Stimulated activated naive CD8-positive, alpha-beta T cell treated with anti-CD3 and anti-CD28 coated beads, Interleukin-15, Interleukin-2, amounts not matched to agents 100 U/mL and 50 U/mL, for 24 hours (primary cell): ENCODE measurements at regions not wholly inside any gene's neighbourhood (a gene's known extent, or its start where the extent isn't known, plus 50 kb on each side); places are given as distances from the start of the nearest gene placed in this dataset.
"Not testable (repeated sequence)": the region's sequence is repeated elsewhere in the genome, so short reads cannot be mapped to it uniquely, and the experiment has no call there.

ENCODE experiments used
- ATAC-seq: fragments of 150-1000 bp; cut with Tn5 transposase; one replicate; pipeline ENCODE4 v1.10.0; 2021
- DNase-seq: peaks from one replicate; pipeline ENCODE4 v3.0.0; 2021

GRCh38 chr15:79606831-79607355 lies 174.8 kb downstream of the MINAR1 start:
- DNase-seq = no peak
- ATAC-seq = no peak

- DNase-seq = no peak
Measured at GRCh38 chr15:79608066-79608864, 176.1 kb downstream of the MINAR1 start.

GRCh38 chr15:79609506-79609905 lies 177.4 kb downstream of the MINAR1 start:
- DNase-seq = no peak
- no peak for ATAC-seq

More at GRCh38 chr15:79608066-79608864, 176.1 kb downstream of the MINAR1 start:
- no peak for ATAC-seq

GRCh38 chr15:79610021-79610420 lies 177.9 kb downstream of the MINAR1 start:
- no peak for DNase-seq

DNA sequence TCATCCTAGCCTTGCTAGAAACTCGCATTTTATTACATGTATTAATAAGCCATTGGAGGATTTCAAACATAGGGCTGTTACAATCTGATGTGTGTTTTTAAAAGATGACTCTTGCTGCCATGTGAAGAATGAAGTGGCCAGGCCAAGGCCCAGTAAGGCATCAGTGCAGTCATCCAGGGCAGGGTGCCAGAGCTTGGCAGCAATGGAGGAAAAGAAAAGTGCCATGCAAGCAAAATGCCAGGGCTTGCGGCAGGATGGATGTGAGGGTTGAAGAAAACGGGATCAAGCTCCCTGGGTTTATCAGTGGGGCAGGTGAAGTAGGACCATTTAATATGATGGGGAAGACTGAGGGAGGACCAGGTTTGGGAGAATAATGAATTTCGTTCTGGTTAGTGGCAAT lies 183.6 kb downstream of the MINAR1 start:
- no peak for ATAC-seq
- DNase-seq = no peak

More at GRCh38 chr15:79610021-79610420, 177.9 kb downstream of the MINAR1 start:
- ATAC-seq = no peak

- no peak for ATAC-seq
- DNase-seq = no peak
Measured at GRCh38 chr15:79617071-79617470, 184.9 kb downstream of the MINAR1 start.

DNA sequence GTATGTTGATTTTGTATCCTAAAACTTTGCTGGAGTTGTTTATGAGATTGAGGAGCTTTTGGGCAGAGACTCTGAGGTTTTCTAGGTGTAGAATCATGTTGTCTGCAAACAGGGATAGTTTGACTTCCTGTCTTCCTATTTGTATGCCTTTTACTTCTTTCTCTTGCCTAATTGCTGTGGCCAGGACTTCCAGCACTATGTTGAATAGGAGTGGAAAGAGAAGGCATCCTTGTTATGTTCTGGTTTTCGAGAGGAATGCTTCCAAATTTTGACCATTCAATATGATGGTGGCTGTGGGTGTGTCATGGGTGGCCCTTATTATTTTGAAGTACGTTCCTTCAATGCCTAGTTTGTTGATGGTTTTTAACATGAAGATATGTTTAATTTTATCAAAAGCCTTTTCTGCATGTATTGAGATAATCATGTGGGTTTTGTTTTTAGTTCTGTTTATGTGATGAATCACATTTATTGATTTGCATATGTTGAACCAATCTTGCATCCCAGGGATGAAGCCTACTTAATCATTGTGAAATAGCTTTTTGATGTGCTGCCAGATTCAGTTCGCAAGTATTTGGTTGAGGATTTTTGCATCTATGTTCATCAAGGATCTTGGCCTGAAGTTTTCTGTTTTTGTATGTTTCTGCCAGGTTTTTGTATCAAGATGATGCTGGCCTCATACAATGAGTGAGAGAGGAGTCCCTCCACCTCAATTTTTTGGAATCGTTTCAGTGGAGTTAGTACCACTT lies 188.1 kb downstream of the MINAR1 start:
- DNase-seq = no peak
- no peak for ATAC-seq

- ATAC-seq, DNase-seq: not testable (repeated sequence)
Measured at GRCh38 chr15:79621805-79622204, 189.7 kb downstream of the MINAR1 start.

DNA sequence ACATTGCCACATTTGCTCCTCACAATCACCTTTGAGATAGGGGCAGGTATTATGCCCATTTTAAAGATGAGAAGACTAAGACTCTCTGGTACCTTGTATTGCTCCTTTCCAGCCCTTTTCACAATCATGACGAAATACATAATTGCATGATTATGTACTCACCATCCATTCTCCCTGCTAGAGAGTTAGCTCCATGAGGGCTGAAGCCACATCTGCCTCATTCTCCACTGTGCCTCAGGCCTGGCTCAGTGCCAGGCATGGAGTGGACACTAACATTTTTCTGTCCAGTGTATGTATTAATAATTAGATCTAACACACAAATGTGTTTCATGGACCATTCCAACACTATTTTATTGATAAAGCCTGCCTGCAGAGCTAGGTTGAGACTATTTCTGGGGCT lies 191.4 kb downstream of the MINAR1 start:
- DNase-seq = no peak
- no peak for ATAC-seq

DNA sequence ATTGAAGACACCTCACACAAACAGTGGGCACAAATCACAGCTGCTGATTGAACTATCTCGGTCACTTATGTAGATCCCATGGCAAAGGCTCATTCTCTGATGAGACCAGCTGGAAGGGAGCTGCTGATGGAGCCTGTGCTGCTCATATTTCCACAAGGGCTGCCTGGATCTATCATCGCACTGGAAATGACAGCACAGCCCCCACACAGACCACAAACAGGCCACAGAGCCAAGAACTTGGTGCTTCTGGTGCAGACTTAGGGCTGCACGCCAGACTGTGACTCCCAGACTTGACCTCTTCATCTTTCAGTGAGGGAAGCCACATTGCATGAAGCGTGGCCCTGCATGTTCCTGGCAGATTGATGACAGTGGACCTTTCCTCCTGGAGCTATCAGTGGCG lies 197.6 kb downstream of the MINAR1 start:
- DNase-seq (no peak), ATAC-seq (no peak)

- DNase-seq = no peak
- no peak for ATAC-seq
Measured at GRCh38 chr15:79632457-79632856, 200.3 kb downstream of the MINAR1 start.

DNA sequence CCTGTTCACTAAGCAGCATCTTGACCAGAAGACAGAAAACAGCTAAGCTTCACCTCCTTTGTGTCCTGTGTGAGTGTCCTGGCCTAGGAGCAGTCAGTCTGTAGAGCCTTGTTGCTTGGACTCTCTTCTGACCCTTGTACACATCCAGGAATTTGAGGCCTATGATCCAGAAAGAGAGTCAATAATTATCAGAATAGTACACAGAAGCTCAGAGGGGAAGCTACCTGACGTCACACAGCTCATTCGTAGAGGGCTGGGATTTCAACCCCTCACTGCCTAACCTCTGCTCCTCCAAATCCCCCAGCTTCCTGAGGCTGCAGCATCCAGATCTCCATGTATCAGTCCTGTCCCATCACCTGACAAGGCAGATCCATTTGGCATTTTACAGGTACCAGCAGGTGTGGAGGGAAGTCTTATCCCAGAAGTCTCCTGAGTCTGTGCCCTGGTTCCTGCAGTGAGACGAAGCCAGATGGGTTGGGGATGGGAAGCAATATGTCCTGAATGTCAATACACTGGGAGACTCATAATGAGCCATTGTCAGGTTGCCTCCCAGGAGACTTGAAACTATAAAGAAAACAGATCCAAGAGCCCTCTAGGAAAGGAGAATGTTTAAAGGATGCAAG lies 203.1 kb downstream of the MINAR1 start:
- no peak for DNase-seq
- no peak for ATAC-seq

DNA sequence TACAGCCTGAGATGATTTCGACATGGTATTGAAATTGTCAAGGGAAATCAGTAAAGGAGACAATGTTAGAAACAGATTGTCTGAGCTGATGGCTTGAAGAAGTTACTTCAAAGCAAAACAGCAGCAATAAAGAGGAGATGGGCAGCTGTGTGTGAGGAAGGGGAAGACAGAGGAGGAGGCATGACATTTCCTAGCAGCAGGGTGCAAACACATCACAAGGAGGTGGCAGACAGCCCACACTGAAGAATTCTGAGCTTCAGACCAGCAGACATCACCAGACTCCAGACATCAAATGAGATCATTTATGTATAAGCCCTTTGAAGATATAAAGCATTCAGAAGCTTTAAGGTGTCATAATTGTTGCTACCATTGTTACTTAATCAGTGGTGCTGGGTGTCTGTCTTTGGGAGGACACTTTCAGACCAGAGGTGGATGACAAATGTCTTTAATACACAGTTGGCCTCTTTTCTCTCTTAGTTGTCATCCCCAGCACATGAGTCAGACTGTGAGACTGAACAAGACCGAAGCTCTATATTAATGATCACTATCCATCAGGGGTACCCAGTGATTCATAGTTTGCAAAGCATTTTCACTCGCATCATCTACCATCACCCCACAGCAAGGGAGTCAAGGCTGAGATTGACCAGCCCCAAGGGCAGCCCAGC lies 203.9 kb downstream of the MINAR1 start:
- DNase-seq = no peak
- no peak for ATAC-seq

DNA sequence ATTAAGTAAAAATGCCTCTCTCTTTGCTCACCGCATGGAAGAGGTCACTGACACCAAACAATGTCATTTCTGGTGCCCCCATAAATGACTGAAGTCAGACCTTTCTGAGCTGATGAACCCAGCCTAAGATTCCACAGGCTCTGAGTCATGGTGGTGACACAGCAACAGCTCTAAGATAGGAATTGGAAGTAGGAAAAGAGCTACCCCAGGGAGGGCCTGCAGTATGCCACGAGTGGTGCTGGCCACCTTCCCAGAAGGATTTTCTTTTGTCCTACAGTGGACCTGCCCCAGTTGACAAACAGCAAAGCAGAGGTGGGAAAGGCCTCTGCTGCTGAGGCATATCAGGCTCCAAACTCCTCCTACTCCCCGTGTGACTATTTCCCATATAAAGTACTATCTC lies 208.1 kb downstream of the MINAR1 start:
- no peak for ATAC-seq
- DNase-seq = no peak

DNA sequence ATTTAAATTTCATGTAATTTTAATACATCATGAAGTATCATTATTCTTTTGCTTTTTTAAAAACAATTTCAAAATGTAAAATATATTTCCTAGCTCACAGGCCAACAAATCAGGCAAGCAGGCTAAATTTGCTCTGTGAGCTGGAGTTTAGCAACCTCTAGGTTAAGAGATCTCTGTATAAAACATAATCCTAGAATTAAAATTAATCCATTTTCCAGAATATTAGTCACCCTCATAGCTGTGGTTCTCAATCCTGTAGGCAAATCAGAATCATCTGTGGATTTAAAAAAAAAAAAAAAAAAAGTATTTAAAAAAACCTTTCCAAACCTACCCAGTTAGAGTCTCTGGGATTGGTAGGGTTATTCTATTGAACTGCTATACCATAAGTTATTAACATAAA lies 209.7 kb downstream of the MINAR1 start:
- DNase-seq (no peak), ATAC-seq (no peak)

DNA sequence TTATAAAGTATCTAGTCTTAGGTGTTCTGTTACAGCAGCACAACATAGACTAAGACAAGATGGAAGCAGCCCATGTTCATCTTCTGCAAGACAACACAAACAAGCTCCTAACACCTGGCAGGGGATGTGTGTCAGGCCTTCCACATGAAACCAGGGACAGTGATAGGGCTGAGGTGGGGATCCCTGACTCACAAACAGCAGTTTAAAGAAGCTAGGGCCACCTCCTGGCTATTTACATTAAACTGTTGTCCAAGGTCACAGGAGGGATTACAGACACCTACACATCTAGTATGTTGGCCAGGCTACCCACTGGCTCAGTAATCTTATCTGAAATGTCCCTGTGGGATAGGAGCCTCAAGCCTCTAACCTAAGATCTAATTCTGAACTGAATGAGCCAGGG lies 211.3 kb downstream of the MINAR1 start:
- ATAC-seq = no peak
- DNase-seq = no peak

- DNase-seq (peak; percentile 16), ATAC-seq (peak; percentile 28)
Measured at GRCh38 chr15:79644091-79644490, 212.0 kb downstream of the MINAR1 start.

- not testable (repeated sequence) for ATAC-seq, DNase-seq
Measured at GRCh38 chr15:79652972-79653371, 220.8 kb downstream of the MINAR1 start.

- no peak for ATAC-seq
- DNase-seq = no peak
Measured at GRCh38 chr15:79653533-79653932, 221.4 kb downstream of the MINAR1 start.

DNA sequence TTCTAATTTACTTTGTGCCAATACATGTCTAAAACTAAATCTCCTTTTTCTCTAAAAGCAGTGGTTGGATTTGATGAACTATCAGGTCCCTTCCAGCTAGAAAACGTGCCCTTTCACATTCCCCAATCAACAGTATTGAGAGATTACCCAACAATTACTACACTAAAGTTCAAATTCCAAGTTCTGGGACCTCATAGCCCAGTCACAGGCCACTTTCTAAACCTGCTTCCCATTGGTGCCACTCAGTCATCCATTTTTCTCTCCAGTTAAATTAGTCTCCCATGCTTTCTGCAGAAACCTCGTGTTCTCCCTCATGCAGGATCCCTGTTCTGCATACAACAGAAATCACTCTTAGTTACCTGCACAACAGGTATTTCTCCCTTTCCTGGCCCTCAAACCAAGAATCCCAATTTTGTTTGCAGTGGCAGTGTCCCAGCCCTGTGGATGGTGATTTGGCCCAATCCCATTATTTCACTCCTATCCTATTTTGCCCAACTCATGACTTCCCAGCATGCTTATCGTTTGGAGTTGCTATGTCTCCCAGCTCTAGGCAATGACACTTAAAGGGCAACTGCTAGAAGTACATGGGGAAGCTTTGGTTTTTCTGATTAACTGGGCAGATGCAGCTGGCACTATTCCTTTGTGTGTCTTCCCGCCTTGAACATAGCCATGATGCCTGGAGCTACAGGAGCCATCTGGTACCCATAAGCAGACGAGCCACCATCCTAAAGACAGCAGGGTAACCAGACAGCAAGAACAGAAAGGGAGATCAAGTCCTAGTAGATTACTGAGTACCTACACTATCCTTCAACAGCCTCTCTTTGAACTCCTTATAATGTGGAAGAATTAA lies 224.2 kb downstream of the MINAR1 start:
- ATAC-seq (no peak), DNase-seq (no peak)

GRCh38 chr15:79657722-79658121 lies 225.6 kb downstream of the MINAR1 start:
- DNase-seq (no peak), ATAC-seq (no peak)
